Stomach smooth muscle (tissue), 2 donors: ENCODE measurements at regions not wholly inside any gene's neighbourhood (a gene's known extent, or its start where the extent isn't known, plus 50 kb on each side); places are given as distances from the start of the nearest gene placed in this dataset.
"Not testable (repeated sequence)": the region's sequence is repeated elsewhere in the genome, so short reads cannot be mapped to it uniquely, and the experiment has no call there.

ENCODE experiments used
- H3K27ac ChIP-seq: one replicate; pipeline ENCODE4 v1.7.0; 2013; ENCODE audit warnings: mild to moderate bottlenecking, low read length, inconsistent platforms
- H3K27me3 ChIP-seq, 2 donors: one replicate each; pipeline ENCODE4 v1.7.0; 2013; ENCODE audit warnings: low read length in 2 of 2; ENCODE audit not compliant: insufficient read depth in 2 of 2, control insufficient read depth in 1 of 2
- H3K36me3 ChIP-seq, 2 donors: one replicate each; pipeline ENCODE4 v1.7.0; 2013; ENCODE audit warnings: low read length in 2 of 2; ENCODE audit not compliant: control insufficient read depth in 2 of 2, insufficient read depth in 2 of 2
- H3K4me1 ChIP-seq: one replicate; pipeline ENCODE4 v1.7.0; 2013; ENCODE audit warnings: low read length; ENCODE audit not compliant: control insufficient read depth, insufficient read depth
- H3K4me3 ChIP-seq, 2 donors: one replicate each; pipeline ENCODE4 v1.7.0; 2013; ENCODE audit warnings: low read length in 2 of 2
- H3K9ac ChIP-seq, 2 donors: one replicate each; pipeline ENCODE4 v1.7.0; 2013; ENCODE audit warnings: low read length in 2 of 2, mild to moderate bottlenecking in 1 of 2
- H3K9me3 ChIP-seq, 2 donors: one replicate each; pipeline ENCODE4 v1.7.0; 2013; ENCODE audit warnings: low read length in 2 of 2; ENCODE audit not compliant: control insufficient read depth in 2 of 2
- donor health status: healthy.
- donor health status: Pancreatic carcinoma.

GRCh38 chr12:38160318-38161122 is 156.1 kb upstream of the ALG10B start:
- Histone ChIP-seq H3K4me3 (no peak overlapping the region), H3K27me3 (no peaks in the 10 kb centered on the region), H3K9me3 (no peaks in the 10 kb centered on the region), H3K4me1 (no peaks in the 10 kb centered on the region), H3K36me3 (no peaks in the 10 kb centered on the region), H3K9ac (no peak overlapping the region), H3K27ac (no peak overlapping the region)

GRCh38 chr12:38161123-38162000 is 155.2 kb upstream of the ALG10B start:
- H3K4me1 ChIP-seq = no peaks in the 10 kb centered on the region
- no peak overlapping the region for H3K4me3 ChIP-seq
- no peaks in the 10 kb centered on the region for H3K36me3 ChIP-seq
- no peaks in the 10 kb centered on the region for H3K9me3 ChIP-seq
- H3K9ac ChIP-seq = no peak overlapping the region
- H3K27me3 ChIP-seq = no peaks in the 10 kb centered on the region
- H3K27ac ChIP-seq = no peak overlapping the region

GRCh38 chr12:38162013-38162412 is 154.6 kb upstream of the ALG10B start:
- Histone ChIP-seq H3K4me1 (no peaks in the 10 kb centered on the region), H3K9me3 (no peaks in the 10 kb centered on the region)

GRCh38 chr12:38162708-38163441 is 153.7 kb upstream of the ALG10B start:
- Histone ChIP-seq H3K4me3 (no peak overlapping the region), H3K27ac (no peak overlapping the region), H3K36me3 (no peaks in the 10 kb centered on the region), H3K27me3 (no peaks in the 10 kb centered on the region), H3K9me3 (no peaks in the 10 kb centered on the region), H3K4me1 (no peaks in the 10 kb centered on the region), H3K9ac (no peak overlapping the region)

More at GRCh38 chr12:38162013-38162412, 154.6 kb upstream of the ALG10B start:
- Histone ChIP-seq H3K4me3 (no peak overlapping the region), H3K36me3 (no peaks in the 10 kb centered on the region), H3K9ac (no peak overlapping the region), H3K27ac (no peak overlapping the region), H3K27me3 (no peaks in the 10 kb centered on the region)

- H3K4me1 ChIP-seq = no peaks in the 10 kb centered on the region
- H3K9me3 ChIP-seq = no peaks in the 10 kb centered on the region
- no peaks in the 10 kb centered on the region for H3K27me3 ChIP-seq
- H3K36me3 ChIP-seq = no peaks in the 10 kb centered on the region
- no peak overlapping the region for H3K4me3 ChIP-seq
- H3K27ac ChIP-seq = no peak overlapping the region
- H3K9ac ChIP-seq = no peak overlapping the region
Measured at GRCh38 chr12:38163442-38163801, 153.2 kb upstream of the ALG10B start.

- Histone ChIP-seq H3K36me3 (no peaks in the 10 kb centered on the region), H3K27ac (no peak overlapping the region), H3K4me3 (no peak overlapping the region), H3K27me3 (no peaks in the 10 kb centered on the region), H3K9me3 (no peaks in the 10 kb centered on the region), H3K4me1 (no peaks in the 10 kb centered on the region), H3K9ac (no peak overlapping the region)
Measured at GRCh38 chr12:38166225-38166624, 150.3 kb upstream of the ALG10B start.

GRCh38 chr12:38175538-38175937 is 141.0 kb upstream of the ALG10B start:
- Histone ChIP-seq H3K27me3 (no peaks in the 10 kb centered on the region), H3K27ac (no peak overlapping the region), H3K4me1 (no peaks in the 10 kb centered on the region), H3K9ac (no peak overlapping the region), H3K9me3 (no peaks in the 10 kb centered on the region), H3K36me3 (no peaks in the 10 kb centered on the region), H3K4me3 (no peak overlapping the region)

- H3K4me3 ChIP-seq, H3K9ac ChIP-seq, H3K9me3 ChIP-seq, H3K27ac ChIP-seq, H3K27me3 ChIP-seq, H3K4me1 ChIP-seq, H3K36me3 ChIP-seq: not testable (repeated sequence)
Measured at GRCh38 chr12:38183617-38184016, 133.0 kb upstream of the ALG10B start.

- H3K9me3 ChIP-seq, H3K36me3 ChIP-seq, H3K4me3 ChIP-seq, H3K27me3 ChIP-seq, H3K27ac ChIP-seq, H3K9ac ChIP-seq, H3K4me1 ChIP-seq: not testable (repeated sequence)
Measured at GRCh38 chr12:38197286-38197685, 119.3 kb upstream of the ALG10B start.

- no peak overlapping the region for H3K27ac ChIP-seq
Measured at GRCh38 chr12:38201461-38202276, 114.9 kb upstream of the ALG10B start.

More at GRCh38 chr12:38201461-38202276, 114.9 kb upstream of the ALG10B start:
- no peaks in the 10 kb centered on the region for H3K9me3 ChIP-seq
- H3K36me3 ChIP-seq = no peaks in the 10 kb centered on the region
- no peak overlapping the region for H3K9ac ChIP-seq
- H3K4me1 ChIP-seq = no peaks in the 10 kb centered on the region
- no peaks in the 10 kb centered on the region for H3K27me3 ChIP-seq
- H3K4me3 ChIP-seq = no peak overlapping the region
